Erythroblast (primary cell): ENCODE measurements at regions not wholly inside any gene's neighbourhood (a gene's known extent, or its start where the extent isn't known, plus 50 kb on each side); places are given as distances from the start of the nearest gene placed in this dataset.

ENCODE experiments used
- GATA1 ChIP-seq: IDR thresholded peaks from 2 replicates; pipeline ENCODE4 v1.6.1; 2011; ENCODE audit warnings: low read depth, mild to moderate bottlenecking, control low read depth, low read length, moderate library complexity
- POLR2A ChIP-seq: IDR thresholded peaks from 2 replicates; pipeline ENCODE4 v1.6.1; 2011; ENCODE audit warnings: mild to moderate bottlenecking, low read length

- TF ChIP-seq POLR2A (no peak), GATA1 (no peak)
Measured at GRCh38 chr12:43145481-43145880, 406.5 kb downstream of the ADAMTS20 start.
